Panc1 (cell line): ENCODE measurements at regions not wholly inside any gene's neighbourhood (a gene's known extent, or its start where the extent isn't known, plus 50 kb on each side); places are given as distances from the start of the nearest gene placed in this dataset.

Experiments used
- ATAC-seq: fragments of 200-7000 bp; cut with Tn5 transposase; 2 replicates; pipeline ENCODE4 v1.9.1; 2020; ENCODE audit warnings: mild to moderate bottlenecking, moderate library complexity
- BruUV-seq: library from RNA; stranded (reverse); fragments of 400-500 nt; replicated peaks from 2 replicates; lab custom pipeline; 2021; lab: Mats Ljungman, UMichigan
- CTCF ChIA-PET: fragments of 300-600 bp; sonication (Branson Sonifier 250); formaldehyde crosslinking; loops from one replicate; lab custom pipeline; 2022; ENCODE audit warnings: antibody characterized with exemption; lab: Charles Lee
- POLR2A ChIA-PET: fragments of 300-600 bp; sonication (Branson Sonifier 250); formaldehyde crosslinking; loops from one replicate; lab custom pipeline; 2022; ENCODE audit warnings: antibody characterized with exemption; lab: Charles Lee
- DNase-seq: peaks from one replicate; pipeline ENCODE4 v3.0.0-alpha.2; 2010; ENCODE audit warnings: low read depth, low spot score
- H3K27ac ChIP-seq: 2 replicates; pipeline ENCODE4 v1.5.1; 2011; ENCODE audit warnings: mild to moderate bottlenecking, low read length, inconsistent platforms
- H3K27me3 ChIP-seq: fragments of 200-500 bp; sonication (Bioruptor generic); 2 replicates; pipeline ENCODE4 v1.6.0; 2014; ENCODE audit warnings: low read length, inconsistent platforms; ENCODE audit not compliant: control insufficient read depth, insufficient read depth
- H3K36me3 ChIP-seq: fragments of 200-500 bp; sonication (Bioruptor generic); 2 replicates; pipeline ENCODE4 v1.5.1; 2014; ENCODE audit warnings: inconsistent platforms, mild to moderate bottlenecking, low read length, moderate library complexity; ENCODE audit not compliant: control insufficient read depth, insufficient read depth
- H3K4me1 ChIP-seq: 2 replicates; pipeline ENCODE4 v1.5.1; 2011; ENCODE audit warnings: inconsistent platforms, mild to moderate bottlenecking, low read length, moderate library complexity; ENCODE audit not compliant: control insufficient read depth, insufficient read depth
- H3K4me3 ChIP-seq, 2 experiments: 2 replicates each; pipeline ENCODE4 v1.5.1; 2011 to 2012; ENCODE audit warnings: low read depth in 2 of 2, low read length in 2 of 2, mild to moderate bottlenecking in 2 of 2, inconsistent platforms in 1 of 2, moderate library complexity in 1 of 2
- H3K9me3 ChIP-seq: fragments of 200-500 bp; sonication (Bioruptor generic); 2 replicates; pipeline ENCODE4 v1.5.1; 2014; ENCODE audit warnings: low read depth, mild to moderate bottlenecking, inconsistent platforms, low read length, moderate library complexity; ENCODE audit not compliant: control insufficient read depth, insufficient read depth
- POLR2AphosphoS5 ChIP-seq: IDR thresholded peaks from 2 replicates; pipeline ENCODE4 v1.6.1; 2012; ENCODE audit warnings: mild to moderate bottlenecking, low read depth, low read length, moderate library complexity
- SIN3A ChIP-seq: IDR thresholded peaks from 2 replicates; pipeline ENCODE4 v1.6.1; 2012; ENCODE audit warnings: low read depth, mild to moderate bottlenecking, low read length, moderate library complexity, borderline replicate concordance; ENCODE audit not compliant: insufficient read depth
- TCF7L2 ChIP-seq: IDR thresholded peaks from 2 replicates; pipeline ENCODE4 v1.6.1; 2011; ENCODE audit warnings: mild to moderate bottlenecking, low read depth, low read length, inconsistent platforms
- in situ Hi-C: cut with HindIII; loops from 2 replicates; pipeline ENCODE4 v1.10.0; 2016; ENCODE audit warnings: low sequenced_read_pairs, low pct_unique_long_range_greater_than_20kb
- intact Hi-C: fragments of 100-400 bp; cut with micrococcal nuclease; formaldehyde crosslinking; loops from one replicate; pipeline ENCODE4 v1.10.0; 2022; ENCODE audit not compliant: unreplicated experiment
- TF ChIP-seq, protein P1 (sequence below): fragments of 450-650 bp; IDR thresholded peaks from 2 replicates; pipeline ENCODE4 v1.5.1; 2017; ENCODE audit warnings: mild to moderate bottlenecking
- TF ChIP-seq, protein P2 (sequence below), 2 experiments: IDR thresholded peaks; 2 replicates each; pipeline ENCODE4 v1.6.1; 2011 to 2012; ENCODE audit warnings: low read depth in 2 of 2, control low read depth in 1 of 2, low read length in 1 of 2, mild to moderate bottlenecking in 1 of 2, moderate library complexity in 1 of 2; ENCODE audit not compliant: insufficient read depth in 1 of 2

DNA sequence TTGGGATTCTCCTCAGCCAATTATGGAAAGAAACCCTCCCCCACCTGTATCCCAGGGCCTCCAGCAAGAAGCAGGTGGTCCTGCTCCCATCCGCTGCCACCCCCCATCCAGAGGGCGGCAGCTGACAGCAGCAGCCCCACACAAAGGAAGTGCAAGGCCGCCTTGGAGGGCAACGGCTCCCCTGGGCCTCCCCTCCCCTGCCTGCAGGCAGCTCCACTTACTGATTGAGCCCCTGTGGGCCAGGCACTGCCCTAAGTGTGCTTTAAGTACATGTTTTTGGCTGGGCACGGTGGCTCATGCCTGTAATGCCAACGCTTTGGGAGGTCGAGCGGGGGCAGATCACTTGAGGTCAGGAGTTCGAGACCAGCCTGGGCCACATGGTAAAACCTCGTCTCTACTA lies 257.6 kb downstream of the PARN start:
- Histone ChIP-seq H3K4me3 (no peak overlapping the region), H3K4me1 (0 out of 2 replicates have a peak, but pooled peaks cover 8% of the 10 kb centered on the region), H3K27ac (no peak overlapping the region), H3K27me3 (no peaks in the 10 kb centered on the region), H3K36me3 (no peaks in the 10 kb centered on the region), H3K9me3 (no peaks in the 10 kb centered on the region)
- ATAC-seq (no peak), DNase-seq (no peak)
- CTCF ChIA-PET, result no interaction called here
- TF ChIP-seq SIN3A (no peak), POLR2AphosphoS5 (no peak), TCF7L2 (no peak)
- TF ChIP-seq, protein P1, sequence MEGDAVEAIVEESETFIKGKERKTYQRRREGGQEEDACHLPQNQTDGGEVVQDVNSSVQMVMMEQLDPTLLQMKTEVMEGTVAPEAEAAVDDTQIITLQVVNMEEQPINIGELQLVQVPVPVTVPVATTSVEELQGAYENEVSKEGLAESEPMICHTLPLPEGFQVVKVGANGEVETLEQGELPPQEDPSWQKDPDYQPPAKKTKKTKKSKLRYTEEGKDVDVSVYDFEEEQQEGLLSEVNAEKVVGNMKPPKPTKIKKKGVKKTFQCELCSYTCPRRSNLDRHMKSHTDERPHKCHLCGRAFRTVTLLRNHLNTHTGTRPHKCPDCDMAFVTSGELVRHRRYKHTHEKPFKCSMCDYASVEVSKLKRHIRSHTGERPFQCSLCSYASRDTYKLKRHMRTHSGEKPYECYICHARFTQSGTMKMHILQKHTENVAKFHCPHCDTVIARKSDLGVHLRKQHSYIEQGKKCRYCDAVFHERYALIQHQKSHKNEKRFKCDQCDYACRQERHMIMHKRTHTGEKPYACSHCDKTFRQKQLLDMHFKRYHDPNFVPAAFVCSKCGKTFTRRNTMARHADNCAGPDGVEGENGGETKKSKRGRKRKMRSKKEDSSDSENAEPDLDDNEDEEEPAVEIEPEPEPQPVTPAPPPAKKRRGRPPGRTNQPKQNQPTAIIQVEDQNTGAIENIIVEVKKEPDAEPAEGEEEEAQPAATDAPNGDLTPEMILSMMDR, result no peak
- TF ChIP-seq, protein P2, sequence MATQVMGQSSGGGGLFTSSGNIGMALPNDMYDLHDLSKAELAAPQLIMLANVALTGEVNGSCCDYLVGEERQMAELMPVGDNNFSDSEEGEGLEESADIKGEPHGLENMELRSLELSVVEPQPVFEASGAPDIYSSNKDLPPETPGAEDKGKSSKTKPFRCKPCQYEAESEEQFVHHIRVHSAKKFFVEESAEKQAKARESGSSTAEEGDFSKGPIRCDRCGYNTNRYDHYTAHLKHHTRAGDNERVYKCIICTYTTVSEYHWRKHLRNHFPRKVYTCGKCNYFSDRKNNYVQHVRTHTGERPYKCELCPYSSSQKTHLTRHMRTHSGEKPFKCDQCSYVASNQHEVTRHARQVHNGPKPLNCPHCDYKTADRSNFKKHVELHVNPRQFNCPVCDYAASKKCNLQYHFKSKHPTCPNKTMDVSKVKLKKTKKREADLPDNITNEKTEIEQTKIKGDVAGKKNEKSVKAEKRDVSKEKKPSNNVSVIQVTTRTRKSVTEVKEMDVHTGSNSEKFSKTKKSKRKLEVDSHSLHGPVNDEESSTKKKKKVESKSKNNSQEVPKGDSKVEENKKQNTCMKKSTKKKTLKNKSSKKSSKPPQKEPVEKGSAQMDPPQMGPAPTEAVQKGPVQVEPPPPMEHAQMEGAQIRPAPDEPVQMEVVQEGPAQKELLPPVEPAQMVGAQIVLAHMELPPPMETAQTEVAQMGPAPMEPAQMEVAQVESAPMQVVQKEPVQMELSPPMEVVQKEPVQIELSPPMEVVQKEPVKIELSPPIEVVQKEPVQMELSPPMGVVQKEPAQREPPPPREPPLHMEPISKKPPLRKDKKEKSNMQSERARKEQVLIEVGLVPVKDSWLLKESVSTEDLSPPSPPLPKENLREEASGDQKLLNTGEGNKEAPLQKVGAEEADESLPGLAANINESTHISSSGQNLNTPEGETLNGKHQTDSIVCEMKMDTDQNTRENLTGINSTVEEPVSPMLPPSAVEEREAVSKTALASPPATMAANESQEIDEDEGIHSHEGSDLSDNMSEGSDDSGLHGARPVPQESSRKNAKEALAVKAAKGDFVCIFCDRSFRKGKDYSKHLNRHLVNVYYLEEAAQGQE (IDR thresholded peaks at IDR 0.05; ENCODE audit: insufficient read depth in 1 of 2, low read depth in 2 of 2, low read length in 1 of 2), result no peak
- in situ Hi-C loops, result no loop called here
- POLR2A ChIA-PET, result interaction anchor here (0.6 kb wide), 1 partner anchor 84 kb away, joined by 7 read pairs; no protein-coding TSS in a partner anchor
- intact Hi-C loops, result no loop called here
- no TSS peak for BruUV-seq

DNA sequence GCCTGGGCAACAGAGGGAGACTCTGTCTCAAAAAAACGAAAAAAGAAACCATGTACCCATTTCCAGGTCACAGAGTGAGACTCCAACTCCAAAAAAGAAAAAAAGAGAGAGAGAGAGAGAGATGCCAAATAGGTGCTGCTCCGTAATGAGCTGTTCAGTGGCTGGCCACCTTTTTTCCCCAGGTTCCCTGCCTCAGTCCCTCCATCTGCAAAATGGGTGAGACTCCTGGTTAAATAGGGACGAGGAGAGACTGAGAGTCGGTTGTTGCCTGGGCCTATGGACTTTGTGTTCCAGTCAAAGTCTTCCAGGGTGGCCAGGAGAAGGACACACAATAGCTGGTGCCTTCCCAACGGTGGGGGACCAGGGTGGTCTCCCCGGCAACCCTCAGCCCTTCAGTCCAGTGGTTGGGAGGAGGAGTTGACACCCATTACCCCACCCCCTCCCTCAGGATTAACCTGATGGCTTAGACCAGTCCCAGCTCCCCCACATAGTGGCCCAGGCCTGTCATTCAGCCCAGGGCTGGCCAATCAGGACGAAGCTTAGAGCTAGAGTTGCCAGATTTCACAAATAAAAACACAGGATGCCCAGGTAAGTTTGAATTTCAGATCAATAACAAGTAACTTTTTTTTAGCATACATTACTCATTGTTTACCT lies 258.2 kb downstream of the PARN start:
- H3K4me3 ChIP-seq, result no peak overlapping the region
- H3K4me1 ChIP-seq, result 0 out of 2 replicates have a peak, but pooled peaks cover 8% of the 10 kb centered on the region
- intact Hi-C loops, result no loop called here
- BruUV-seq, result no TSS peak
- in situ Hi-C loops, result no loop called here
- no peak overlapping the region for H3K27ac ChIP-seq
- TF ChIP-seq TCF7L2, result no peak
- TF ChIP-seq, protein P1, result no peak
- ATAC-seq (no peak), DNase-seq (no peak)
- no peaks in the 10 kb centered on the region for H3K27me3 ChIP-seq
- ChIA-PET POLR2A (interaction anchor here (0.6 kb wide), 1 partner anchor 85 kb away, joined by 7 read pairs; no protein-coding TSS in a partner anchor), CTCF (no interaction called here)
- H3K36me3 ChIP-seq, result no peaks in the 10 kb centered on the region
- no peaks in the 10 kb centered on the region for H3K9me3 ChIP-seq
